Pancreas (tissue), 10 donors: ENCODE measurements at regions not wholly inside any gene's neighbourhood (a gene's known extent, or its start where the extent isn't known, plus 50 kb on each side); places are given as distances from the start of the nearest gene placed in this dataset.

Experiments
- ATAC-seq, 4 donors: fragments of 200-7000 bp; cut with Tn5 transposase; one replicate each; pipeline versions ENCODE4 v1.8.0 to v1.9.1; 2020; ENCODE audit warnings: mild to moderate bottlenecking in 4 of 4, moderate library complexity in 4 of 4
- DNase-seq, 6 donors: peaks; one replicate each; pipeline ENCODE4 v3.0.0-alpha.2; 2020
- FAIRE-seq: peaks from 2 replicates; lab custom pipeline; 2012; peaks lifted over from hg19 to GRCh38; lab: Jason Lieb, UNC
- H3K27ac ChIP-seq, 4 donors: fragments of 200-600 bp; sonication (generic); 1 replicate in 3 of 4; 2 replicates in 1 of 4; pipeline versions ENCODE4 v1.5.0 to v1.8.0; 2020
- H3K27me3 ChIP-seq, 4 donors: fragments of 200-600 bp; one replicate each; pipeline ENCODE4 v1.8.0; 2021
- H3K36me3 ChIP-seq, 3 donors: fragments of 200-600 bp; sonication (generic) in 1 of 3; one replicate each; pipeline versions ENCODE4 v1.5.0 to v1.8.0; 2020 to 2021
- H3K4me1 ChIP-seq, 3 donors: fragments of 200-600 bp; one replicate each; pipeline ENCODE4 v1.8.0; 2021
- H3K4me3 ChIP-seq, 4 donors: fragments of 200-600 bp; sonication (generic) in 2 of 4; one replicate each; pipeline versions ENCODE4 v1.5.0 to v1.8.0; 2020 to 2021
- H3K9me3 ChIP-seq, 4 donors: fragments of 200-600 bp; one replicate each; pipeline ENCODE4 v1.8.0; 2021
- WGBS, 2 donors: extraction: QIAGEN DNeasy Blood & Tissue Kit; methylation state at CpG; one replicate each; pipeline ENCODE4 v1.1.7; 2013; 5-methylcytosine and 5-hydroxymethylcytosine counted together
- intact Hi-C, 3 donors: fragments of 100-400 bp; cut with DNase I; formaldehyde crosslinking; loops; one replicate each; pipeline versions ENCODE4 v1.11.1 to v1.14.2; 2022
- TF ChIP-seq, protein P1 (sequence below), 4 donors: fragments of 200-600 bp; sonication (generic) in 3 of 4; IDR thresholded peaks; one replicate each; pipeline versions ENCODE4 v1.5.0 to v1.8.0; 2021; ENCODE audit warnings: antibody characterized with exemption in 4 of 4
- donor health status: healthy with polysubstance abuse.
- donor health status: DM: no; HTN: no; CAD: no; lungs with moderate emphysema.
- donor health status: DM: no; HTN: no; CAD: no.
- donor health status: control.
- donor health status: control.
- donor health status: Bipolar disorder and iron deficiency.
- donor health status: DM: yes; HTN: yes; CAD: no.
- donor health status: DM: no; HTN: no; CAD: no.
- donor health status: DM: no; HTN: no; CAD: no.
- donor health status: DM: yes; HTN: yes; CAD: no.

DNA sequence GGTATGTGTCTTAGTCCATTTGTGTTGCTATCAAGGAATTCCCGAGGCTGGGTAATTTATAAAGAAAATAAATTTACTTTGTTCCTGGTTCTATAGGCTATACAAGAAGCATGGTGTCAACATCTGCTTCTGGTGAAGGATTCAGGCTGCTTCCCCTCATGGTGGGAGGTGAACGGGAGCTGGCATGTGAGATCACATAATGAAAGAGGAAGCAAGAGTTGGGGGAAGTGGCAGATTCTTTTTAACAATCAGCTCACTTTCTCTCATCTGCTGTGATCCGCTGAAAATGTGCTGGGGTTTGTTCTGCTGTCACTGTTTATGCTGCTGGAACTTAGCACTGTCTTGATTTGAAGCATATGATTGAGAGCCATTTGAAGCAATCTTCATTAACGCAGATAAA is 730.0 kb upstream of the SORCS1 start:
- ATAC-seq: no peak
- TF ChIP-seq, protein P1, sequence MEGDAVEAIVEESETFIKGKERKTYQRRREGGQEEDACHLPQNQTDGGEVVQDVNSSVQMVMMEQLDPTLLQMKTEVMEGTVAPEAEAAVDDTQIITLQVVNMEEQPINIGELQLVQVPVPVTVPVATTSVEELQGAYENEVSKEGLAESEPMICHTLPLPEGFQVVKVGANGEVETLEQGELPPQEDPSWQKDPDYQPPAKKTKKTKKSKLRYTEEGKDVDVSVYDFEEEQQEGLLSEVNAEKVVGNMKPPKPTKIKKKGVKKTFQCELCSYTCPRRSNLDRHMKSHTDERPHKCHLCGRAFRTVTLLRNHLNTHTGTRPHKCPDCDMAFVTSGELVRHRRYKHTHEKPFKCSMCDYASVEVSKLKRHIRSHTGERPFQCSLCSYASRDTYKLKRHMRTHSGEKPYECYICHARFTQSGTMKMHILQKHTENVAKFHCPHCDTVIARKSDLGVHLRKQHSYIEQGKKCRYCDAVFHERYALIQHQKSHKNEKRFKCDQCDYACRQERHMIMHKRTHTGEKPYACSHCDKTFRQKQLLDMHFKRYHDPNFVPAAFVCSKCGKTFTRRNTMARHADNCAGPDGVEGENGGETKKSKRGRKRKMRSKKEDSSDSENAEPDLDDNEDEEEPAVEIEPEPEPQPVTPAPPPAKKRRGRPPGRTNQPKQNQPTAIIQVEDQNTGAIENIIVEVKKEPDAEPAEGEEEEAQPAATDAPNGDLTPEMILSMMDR (IDR thresholded peaks at IDR 0.05): no peak
- Histone ChIP-seq H3K36me3 (no peaks in the 10 kb centered on the region), H3K4me1 (no peaks in the 10 kb centered on the region), H3K27me3 (no peaks in the 10 kb centered on the region), H3K9me3 (no peaks in the 10 kb centered on the region), H3K4me3 (no peak overlapping the region), H3K27ac (no peak overlapping the region)
- intact Hi-C loops: no loop called here
- 42 to 43% methylated on average over 4 of the region's 4 CpGs for WGBS, 2 donors
- no peak for FAIRE-seq
- DNase-seq: no peak

GRCh38 chr10:107889105-107889504 is 724.6 kb upstream of the SORCS1 start:
- H3K27ac ChIP-seq: no peak overlapping the region
- ATAC-seq (no peak), DNase-seq (no peak), FAIRE-seq (no peak)
- no peak overlapping the region for H3K4me3 ChIP-seq
- no peaks in the 10 kb centered on the region for H3K36me3 ChIP-seq
- H3K9me3 ChIP-seq: no peaks in the 10 kb centered on the region
- H3K27me3 ChIP-seq: no peaks in the 10 kb centered on the region
- no peaks in the 10 kb centered on the region for H3K4me1 ChIP-seq
- TF ChIP-seq, protein P1 (IDR thresholded peaks at IDR 0.05): no peak
- intact Hi-C loops: no loop called here
- 20 to 32% methylated on average over 2 of the region's 2 CpGs for WGBS, 2 donors

GRCh38 chr10:107880185-107880584 is 715.7 kb upstream of the SORCS1 start:
- Histone ChIP-seq H3K4me1 (no peaks in the 10 kb centered on the region), H3K9me3 (no peaks in the 10 kb centered on the region), H3K27me3 (no peaks in the 10 kb centered on the region), H3K27ac (no peak overlapping the region), H3K4me3 (no peak overlapping the region), H3K36me3 (no peaks in the 10 kb centered on the region)
- no peak for ATAC-seq
- WGBS, 2 donors: 65 to 76% methylated on average over 2 of the region's 2 CpGs
- intact Hi-C loops: no loop called here
- no peak for DNase-seq
- no peak for FAIRE-seq
- TF ChIP-seq, protein P1 (IDR thresholded peaks at IDR 0.05): no peak

GRCh38 chr10:107873007-107873406 is 708.5 kb upstream of the SORCS1 start:
- Histone ChIP-seq H3K36me3 (no peaks in the 10 kb centered on the region), H3K27me3 (no peaks in the 10 kb centered on the region), H3K4me1 (no peaks in the 10 kb centered on the region), H3K9me3 (no peaks in the 10 kb centered on the region), H3K4me3 (no peak overlapping the region), H3K27ac (no peak overlapping the region)
- intact Hi-C loops: no loop called here
- no peak for DNase-seq
- no peak for FAIRE-seq
- TF ChIP-seq, protein P1 (IDR thresholded peaks at IDR 0.05): no peak
- ATAC-seq: no peak
- 57 to 71% methylated on average over 3 of the region's 3 CpGs for WGBS, 2 donors

- intact Hi-C loops: no loop called here
- no peak for DNase-seq
- no peaks in the 10 kb centered on the region for H3K27me3 ChIP-seq
- no peaks in the 10 kb centered on the region for H3K9me3 ChIP-seq
- no peaks in the 10 kb centered on the region for H3K36me3 ChIP-seq
- TF ChIP-seq, protein P1 (IDR thresholded peaks at IDR 0.05): no peak
- no peak for ATAC-seq
- H3K4me3 ChIP-seq: no peak overlapping the region
- H3K27ac ChIP-seq: no peak overlapping the region
- WGBS, 2 donors: 50 to 63% methylated on average over 6 of the region's 6 CpGs
- no peaks in the 10 kb centered on the region for H3K4me1 ChIP-seq
- FAIRE-seq: no peak
These were observed 701.2 kb upstream of the SORCS1 start for GRCh38 chr10:107865691-107866090.
